B cell (primary cell): ENCODE measurements at regions not wholly inside any gene's neighbourhood (a gene's known extent, or its start where the extent isn't known, plus 50 kb on each side); places are given as distances from the start of the nearest gene placed in this dataset.

Experiments used
- CTCF ChIP-seq: fragments of 200-600 bp; IDR thresholded peaks from one replicate; pipeline ENCODE4 v1.8.0; 2022; ENCODE audit warnings: antibody characterized with exemption, mild to moderate bottlenecking
- EZH2 ChIP-seq: IDR thresholded peaks from 2 replicates; pipeline ENCODE4 v1.6.1; 2012; ENCODE audit warnings: borderline replicate concordance, low read depth, mild to moderate bottlenecking, moderate library complexity, low read length; ENCODE audit not compliant: insufficient read depth, poor library complexity, severe bottlenecking

GRCh38 chr5:44022622-44023021 lies 366.6 kb downstream of the FGF10 start:
- TF ChIP-seq CTCF = no peak
- no peak for TF ChIP-seq EZH2
